Activated B cell treated with CpG ODN at 0.5 μM for 24 hours (primary cell): ENCODE measurements at regions not wholly inside any gene's neighbourhood (a gene's known extent, or its start where the extent isn't known, plus 50 kb on each side); places are given as distances from the start of the nearest gene placed in this dataset.

Experiments used
- ATAC-seq: fragments of 200-7000 bp; cut with Tn5 transposase; one replicate; pipeline ENCODE4 v1.10.0; 2021; ENCODE audit warnings: low read depth, mild to moderate bottlenecking, moderate library complexity
- CTCF ChIA-PET: fragments of 350-600 bp; sonication (Branson Sonifier 250); formaldehyde crosslinking; loops from one replicate; lab custom pipeline; 2021; ENCODE audit warnings: antibody characterized with exemption; lab: Charles Lee
- POLR2A ChIA-PET: fragments of 350-600 bp; sonication (Branson Sonifier 250); formaldehyde crosslinking; loops from one replicate; lab custom pipeline; 2021; ENCODE audit warnings: antibody characterized with exemption; lab: Charles Lee
- DNase-seq: peaks from one replicate; pipeline ENCODE4 v3.0.0; 2022
- H3K27ac Mint-ChIP-seq: one replicate; pipeline ENCODE4 v1.8.0; 2020; ENCODE audit warnings: mixed read lengths
- H3K27me3 Mint-ChIP-seq: one replicate; pipeline ENCODE4 v1.8.0; 2021; ENCODE audit warnings: mixed read lengths
- H3K36me3 Mint-ChIP-seq: one replicate; pipeline ENCODE4 v1.8.0; 2021; ENCODE audit warnings: low read depth, mixed read lengths
- H3K4me1 Mint-ChIP-seq: one replicate; pipeline ENCODE4 v1.8.0; 2021; ENCODE audit warnings: mixed read lengths
- H3K4me3 Mint-ChIP-seq: one replicate; pipeline ENCODE4 v1.8.0; 2020; ENCODE audit warnings: mild to moderate bottlenecking, mixed read lengths
- H3K9me3 Mint-ChIP-seq: one replicate; pipeline ENCODE4 v1.8.0; 2020; ENCODE audit warnings: mixed read lengths
- CTCF ChIP-seq: fragments of 200-600 bp; IDR thresholded peaks from one replicate; pipeline ENCODE4 v1.8.0; 2022; ENCODE audit warnings: antibody characterized with exemption, mild to moderate bottlenecking
- intact Hi-C: fragments of 100-400 bp; cut with micrococcal nuclease; formaldehyde crosslinking; loops from one replicate; pipeline ENCODE4 v1.15.1; 2024

DNA sequence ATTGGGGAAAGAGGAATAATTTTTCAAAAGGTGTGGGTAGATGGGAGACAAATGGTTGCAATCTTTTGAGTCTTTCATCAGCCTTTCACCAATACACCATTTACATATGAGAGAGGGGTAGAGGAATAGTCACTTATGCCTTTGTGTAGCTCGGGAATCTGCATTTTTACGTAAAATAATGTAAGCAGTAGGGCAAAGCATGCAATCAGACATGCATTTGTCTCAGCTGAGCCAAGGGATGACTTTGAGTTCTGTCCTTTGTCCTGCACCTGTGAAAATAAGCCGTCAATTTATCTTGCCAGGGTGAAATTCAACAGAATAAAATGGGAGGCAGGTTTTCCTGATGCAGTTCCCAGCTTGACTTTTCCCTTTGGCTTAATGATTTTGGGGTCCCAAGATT, 1473.4 kb upstream of the TENM3 start:
- intact Hi-C loops, result no loop called here
- H3K36me3 Mint-ChIP-seq, result no peaks in the 10 kb centered on the region
- ChIA-PET CTCF (no interaction called here), POLR2A (no interaction called here)
- no peak for TF ChIP-seq CTCF
- H3K27me3 Mint-ChIP-seq, result no peaks in the 10 kb centered on the region
- peaks cover 2% of the 10 kb centered on the region for H3K9me3 Mint-ChIP-seq
- ATAC-seq (no peak), DNase-seq (no peak)
- no peak overlapping the region for H3K4me3 Mint-ChIP-seq
- H3K4me1 Mint-ChIP-seq, result no peaks in the 10 kb centered on the region
- no peak overlapping the region for H3K27ac Mint-ChIP-seq

- Mint-ChIP-seq H3K4me3 (no peak overlapping the region), H3K36me3 (no peaks in the 10 kb centered on the region), H3K27me3 (no peaks in the 10 kb centered on the region), H3K4me1 (no peaks in the 10 kb centered on the region), H3K9me3 (peaks cover 2% of the 10 kb centered on the region), H3K27ac (no peak overlapping the region)
- intact Hi-C loops, result no loop called here
- DNase-seq, result no peak
- POLR2A ChIA-PET, result no interaction called here
- no peak for TF ChIP-seq CTCF
- ATAC-seq, result no peak
- CTCF ChIA-PET, result no interaction called here
Measured at GRCh38 chr4:180770265-180770664, 1472.9 kb upstream of the TENM3 start.

DNA sequence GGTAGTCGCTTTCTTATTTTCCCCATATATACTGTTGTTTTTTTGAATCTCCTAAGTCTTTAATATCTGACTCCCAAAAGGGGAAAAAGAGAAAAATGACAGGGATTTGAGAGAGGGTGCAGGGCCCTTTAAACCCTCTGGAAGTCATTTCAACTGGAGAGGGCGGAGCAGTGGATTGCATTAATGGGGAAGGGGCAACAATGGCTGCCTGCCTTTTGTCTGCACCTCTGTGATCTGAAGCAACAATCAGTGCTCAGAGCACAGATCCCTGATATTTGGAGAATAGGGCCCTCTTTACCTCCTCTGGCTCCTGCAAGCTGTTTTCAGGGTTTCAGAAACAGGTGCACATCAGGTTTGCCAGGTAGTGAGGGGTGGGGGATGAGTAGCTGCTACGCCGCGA, 1458.3 kb upstream of the TENM3 start:
- Mint-ChIP-seq H3K4me1 (no peaks in the 10 kb centered on the region), H3K9me3 (peaks cover 2% of the 10 kb centered on the region), H3K27me3 (no peaks in the 10 kb centered on the region), H3K27ac (no peak overlapping the region), H3K4me3 (no peak overlapping the region), H3K36me3 (no peaks in the 10 kb centered on the region)
- CTCF ChIA-PET, result no interaction called here
- intact Hi-C loops, result no loop called here
- no peak for TF ChIP-seq CTCF
- ATAC-seq (no peak), DNase-seq (no peak)
- POLR2A ChIA-PET, result no interaction called here

DNA sequence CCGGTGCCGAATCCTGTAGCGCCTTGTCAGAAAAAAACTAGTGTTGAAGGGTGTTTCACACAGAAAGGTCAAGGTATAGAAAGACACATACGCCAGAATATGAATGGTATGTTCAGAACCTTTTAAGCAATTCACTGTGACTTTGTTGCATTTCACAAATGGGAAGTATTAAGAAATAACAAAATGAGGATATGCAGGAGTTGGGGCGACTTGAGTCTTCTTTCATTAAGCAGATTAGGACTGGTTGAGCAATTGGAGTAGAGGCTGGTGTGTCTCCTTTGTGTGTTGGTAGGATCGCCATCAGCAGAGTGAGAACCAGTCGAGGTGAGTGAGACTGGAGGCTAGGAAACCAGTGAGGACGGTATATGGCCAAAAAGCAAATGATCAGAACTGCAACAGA, 1454.5 kb upstream of the TENM3 start:
- no peaks in the 10 kb centered on the region for H3K36me3 Mint-ChIP-seq
- ChIA-PET POLR2A (no interaction called here), CTCF (no interaction called here)
- peaks cover 2% of the 10 kb centered on the region for H3K9me3 Mint-ChIP-seq
- H3K27ac Mint-ChIP-seq, result no peak overlapping the region
- TF ChIP-seq CTCF, result no peak
- no peaks in the 10 kb centered on the region for H3K27me3 Mint-ChIP-seq
- DNase-seq (no peak), ATAC-seq (no peak)
- no peak overlapping the region for H3K4me3 Mint-ChIP-seq
- no peaks in the 10 kb centered on the region for H3K4me1 Mint-ChIP-seq
- intact Hi-C loops, result no loop called here

DNA sequence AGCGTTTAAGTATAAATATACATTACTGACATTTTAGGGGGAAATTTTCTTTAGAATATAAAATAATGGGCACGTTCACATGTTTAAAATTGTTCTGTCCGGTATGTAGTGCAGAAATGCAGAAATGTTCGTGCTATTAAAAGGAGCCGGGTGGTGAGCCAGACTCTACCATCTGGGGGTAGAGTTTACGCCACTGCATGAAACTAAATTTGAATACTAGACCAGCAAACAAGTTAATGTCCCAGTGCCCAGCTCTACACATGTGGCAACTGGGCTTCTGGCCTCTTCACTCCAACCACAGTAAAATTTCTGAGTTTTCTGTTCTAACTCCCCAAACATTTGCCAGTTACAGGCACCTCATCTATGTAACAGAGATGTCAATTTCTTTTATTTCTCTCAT, 1453.3 kb upstream of the TENM3 start:
- H3K9me3 Mint-ChIP-seq, result peaks cover 2% of the 10 kb centered on the region
- no peaks in the 10 kb centered on the region for H3K4me1 Mint-ChIP-seq
- POLR2A ChIA-PET, result no interaction called here
- DNase-seq (no peak), ATAC-seq (no peak)
- H3K27me3 Mint-ChIP-seq, result no peaks in the 10 kb centered on the region
- no peak for TF ChIP-seq CTCF
- intact Hi-C loops, result no loop called here
- H3K4me3 Mint-ChIP-seq, result no peak overlapping the region
- H3K27ac Mint-ChIP-seq, result no peak overlapping the region
- CTCF ChIA-PET, result no interaction called here
- H3K36me3 Mint-ChIP-seq, result no peaks in the 10 kb centered on the region
